ENCODE measurements at regions not wholly inside any gene's neighbourhood (a gene's known extent, or its start where the extent isn't known, plus 50 kb on each side); places are given as distances from the start of the nearest gene placed in this dataset.
"Not testable (repeated sequence)": the region's sequence is repeated elsewhere in the genome, so short reads cannot be mapped to it uniquely, and the experiment has no call there.

- in situ Hi-C loops (cut with HindIII; ENCODE audit: low pct_unique_long_range_greater_than_20kb, low sequenced_read_pairs): no loop called here
- peak; percentile 51 for DNase-seq (ENCODE audit: low read depth)
Measured at GRCh38 chr7:145398758-145399157, 562.9 kb upstream of the TPK1 start.

GRCh38 chr7:145394126-145394525 lies 558.3 kb upstream of the TPK1 start:
- DNase-seq (ENCODE audit: low read depth): no peak
- in situ Hi-C loops (cut with HindIII; ENCODE audit: low pct_unique_long_range_greater_than_20kb, low sequenced_read_pairs): no loop called here

DNA sequence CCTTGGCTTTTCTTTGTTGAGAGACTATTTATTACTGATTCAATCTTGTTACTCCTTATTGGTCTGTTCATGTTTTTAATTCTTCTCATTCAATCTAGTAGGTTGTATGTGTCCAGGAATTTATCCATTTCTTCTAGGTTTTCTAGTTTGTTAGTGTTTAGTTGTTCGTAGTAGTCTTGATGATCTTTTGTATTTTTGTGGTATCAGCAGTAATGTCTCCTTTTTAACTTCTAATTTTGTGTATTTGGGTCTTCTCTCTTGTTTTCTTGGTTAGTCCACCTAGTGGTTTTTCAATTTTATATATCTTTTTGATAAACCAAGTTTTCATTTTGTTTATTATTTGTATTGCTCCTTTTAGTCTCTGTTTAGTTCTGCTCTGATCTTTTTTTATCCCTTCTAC lies 546.9 kb upstream of the TPK1 start:
- no peak for DNase-seq (ENCODE audit: low read depth)
- in situ Hi-C loops (cut with HindIII; ENCODE audit: low pct_unique_long_range_greater_than_20kb, low sequenced_read_pairs): no loop called here

DNA sequence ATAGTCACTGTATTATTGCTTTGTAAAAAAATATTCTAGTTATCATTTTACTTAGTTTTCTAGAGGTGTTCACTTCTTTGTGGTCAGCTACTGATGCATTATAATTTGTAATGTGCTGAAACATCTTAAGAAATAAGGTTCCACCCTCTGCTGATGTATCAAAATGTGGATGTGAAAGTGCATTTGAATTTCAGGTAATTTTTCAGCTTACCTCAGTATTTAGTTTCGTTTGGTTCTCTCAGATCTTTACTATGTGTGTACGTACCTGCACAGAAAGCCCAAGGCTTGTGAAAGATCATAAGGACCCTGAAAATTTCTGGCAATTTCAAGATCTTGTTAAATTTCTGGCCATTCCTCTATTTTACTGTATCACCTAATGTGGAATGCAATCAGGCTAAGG lies 542.3 kb upstream of the TPK1 start:
- no peak for DNase-seq (ENCODE audit: low read depth)
- in situ Hi-C loops (cut with HindIII; ENCODE audit: low pct_unique_long_range_greater_than_20kb, low sequenced_read_pairs): no loop called here

DNA sequence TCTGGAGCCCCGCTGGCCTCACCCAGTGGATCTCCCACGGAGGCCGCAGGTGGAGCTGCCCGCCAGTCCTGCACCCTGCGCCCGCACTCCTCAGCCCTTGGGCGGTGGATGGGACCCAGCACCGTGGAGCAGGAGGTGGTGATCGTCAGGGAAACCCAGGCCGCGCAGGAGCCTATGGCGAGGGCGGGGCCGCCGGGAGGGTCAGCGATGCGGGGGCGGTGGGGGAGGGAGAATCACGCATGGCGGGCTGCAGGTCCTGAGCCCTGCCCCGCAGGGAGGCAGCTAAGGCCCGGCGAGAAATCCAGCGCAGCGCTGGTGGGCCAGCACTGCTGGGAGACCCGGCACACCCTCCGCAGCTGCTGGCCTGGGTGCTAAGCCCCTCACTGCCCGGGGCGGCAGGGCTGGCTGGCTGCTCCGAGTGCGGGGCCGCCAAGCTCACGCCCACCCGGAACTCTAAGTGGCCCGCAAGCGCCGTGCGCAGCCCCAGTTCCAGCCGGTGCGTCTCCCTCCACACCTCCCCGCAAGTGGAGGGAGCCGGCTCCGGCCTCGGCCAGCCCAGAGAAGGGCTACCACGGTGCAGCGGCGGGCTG lies 524.8 kb upstream of the TPK1 start:
- DNase-seq (ENCODE audit: low read depth): no peak
- in situ Hi-C loops (cut with HindIII; ENCODE audit: low pct_unique_long_range_greater_than_20kb, low sequenced_read_pairs): no loop called here

DNA sequence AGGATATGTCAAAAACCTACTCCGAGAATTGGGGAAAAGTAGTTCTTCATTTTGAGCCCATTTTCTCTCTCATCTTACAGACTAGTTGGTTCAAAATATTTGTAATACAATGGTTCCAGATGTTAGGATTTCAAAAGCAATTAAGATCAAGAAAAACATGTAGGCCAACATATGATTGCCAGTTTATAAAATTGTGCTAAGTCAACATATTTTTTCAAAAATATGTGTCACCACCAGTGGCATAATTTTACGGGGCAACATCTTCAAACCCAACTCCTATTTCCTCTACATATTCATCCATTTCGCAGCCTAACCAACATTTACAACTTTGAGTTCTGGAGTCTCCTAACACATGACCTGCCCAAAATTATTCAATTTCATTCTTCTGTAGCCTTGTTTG lies 514.5 kb upstream of the TPK1 start:
- in situ Hi-C loops (cut with HindIII; ENCODE audit: low pct_unique_long_range_greater_than_20kb, low sequenced_read_pairs): no loop called here
- no peak for DNase-seq (ENCODE audit: low read depth)

DNA sequence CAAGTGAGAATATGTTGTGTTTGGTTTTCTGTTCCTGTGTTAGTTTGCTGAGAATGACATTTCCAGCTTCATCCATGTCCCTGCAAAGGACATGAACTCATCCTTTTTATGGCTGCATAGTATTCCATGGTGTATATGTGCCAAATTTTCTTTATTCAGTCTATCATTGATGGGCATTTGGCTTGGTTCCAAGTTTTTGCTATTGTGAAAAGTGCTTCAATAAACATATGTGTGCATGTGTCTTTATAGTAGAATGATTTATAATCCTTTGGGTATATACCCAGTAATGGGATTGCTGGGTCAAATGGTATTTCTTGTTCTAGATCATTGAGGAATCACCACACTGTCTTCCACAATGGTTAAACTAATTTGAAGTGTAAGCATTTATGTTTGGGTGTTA lies 513.6 kb upstream of the TPK1 start:
- DNase-seq (ENCODE audit: low read depth); in situ Hi-C loops (cut with HindIII; ENCODE audit: low pct_unique_long_range_greater_than_20kb, low sequenced_read_pairs): not testable (repeated sequence)

GRCh38 chr7:145347271-145347670 lies 511.4 kb upstream of the TPK1 start:
- in situ Hi-C loops (cut with HindIII; ENCODE audit: low pct_unique_long_range_greater_than_20kb, low sequenced_read_pairs): no loop called here

GRCh38 chr7:145339319-145339718 lies 503.5 kb upstream of the TPK1 start:
- DNase-seq (ENCODE audit: low read depth): no peak
- in situ Hi-C loops (cut with HindIII; ENCODE audit: low pct_unique_long_range_greater_than_20kb, low sequenced_read_pairs): no loop called here

More at GRCh38 chr7:145347271-145347670, 511.4 kb upstream of the TPK1 start:
- no peak for DNase-seq (ENCODE audit: low read depth)

DNA sequence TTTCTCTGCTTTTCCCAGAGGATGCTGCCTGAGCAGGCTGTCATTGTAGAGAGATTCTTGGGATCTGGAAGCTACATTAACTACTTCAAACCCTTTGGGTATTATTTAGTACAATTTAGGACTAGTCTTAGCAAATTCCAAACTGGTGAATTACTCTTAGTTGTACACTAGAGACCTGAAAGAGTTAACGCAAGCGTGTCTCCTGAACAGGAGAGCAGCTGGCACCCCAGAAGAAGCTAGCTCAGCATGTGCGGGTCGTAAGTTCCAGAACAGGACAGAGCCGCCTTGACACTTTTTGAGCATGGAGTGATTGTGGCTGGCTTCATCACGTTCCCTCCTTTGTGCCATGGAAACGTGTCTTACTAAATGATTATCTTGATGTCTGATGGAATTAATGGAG lies 495.7 kb upstream of the TPK1 start:
- DNase-seq (ENCODE audit: low read depth): no peak
- in situ Hi-C loops (cut with HindIII; ENCODE audit: low pct_unique_long_range_greater_than_20kb, low sequenced_read_pairs): no loop called here

GRCh38 chr7:145331076-145331475 lies 495.2 kb upstream of the TPK1 start:
- in situ Hi-C loops (cut with HindIII; ENCODE audit: low pct_unique_long_range_greater_than_20kb, low sequenced_read_pairs): no loop called here

GRCh38 chr7:145327646-145328045 lies 491.8 kb upstream of the TPK1 start:
- in situ Hi-C loops (cut with HindIII; ENCODE audit: low pct_unique_long_range_greater_than_20kb, low sequenced_read_pairs): no loop called here

More at GRCh38 chr7:145331076-145331475, 495.2 kb upstream of the TPK1 start:
- DNase-seq (ENCODE audit: low read depth): no peak

DNA sequence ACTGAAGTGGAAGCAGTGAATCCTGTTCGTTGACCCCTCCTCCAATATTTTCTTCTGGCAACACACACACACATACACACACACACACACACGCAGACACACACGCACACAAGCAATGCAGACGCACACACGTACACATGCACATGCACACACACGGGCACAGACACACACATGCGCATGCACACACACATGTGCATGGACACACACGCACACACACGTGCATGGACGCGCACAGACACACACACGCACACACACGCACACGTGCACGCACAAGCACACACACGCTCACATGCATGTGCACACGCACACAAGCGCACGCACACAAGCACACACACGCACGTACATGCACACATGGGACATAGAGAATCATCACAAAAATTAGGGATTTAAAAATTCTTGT lies 488.2 kb upstream of the TPK1 start:
- in situ Hi-C loops (cut with HindIII; ENCODE audit: low pct_unique_long_range_greater_than_20kb, low sequenced_read_pairs): no loop called here
- DNase-seq (ENCODE audit: low read depth): no peak

More at GRCh38 chr7:145327646-145328045, 491.8 kb upstream of the TPK1 start:
- no peak for DNase-seq (ENCODE audit: low read depth)

DNA sequence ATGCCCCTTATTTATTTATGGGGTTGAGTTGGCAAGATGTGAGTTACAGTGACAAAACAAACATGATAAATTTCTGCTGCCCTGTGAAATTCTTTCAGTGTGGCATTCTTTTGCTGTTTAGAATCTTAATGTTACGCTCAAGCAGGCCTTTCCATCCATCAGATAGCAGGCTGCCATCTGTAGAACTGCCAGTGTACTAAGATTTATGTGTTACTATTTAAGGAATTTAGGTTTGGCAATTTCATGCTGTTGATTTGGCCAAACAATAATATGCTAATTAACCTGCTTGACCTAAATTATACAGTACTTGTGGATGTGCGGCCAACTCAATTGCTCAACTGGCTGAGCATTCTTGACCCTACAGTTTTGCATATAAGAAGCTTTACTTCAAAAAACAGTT lies 477.7 kb upstream of the TPK1 start:
- in situ Hi-C loops (cut with HindIII; ENCODE audit: low pct_unique_long_range_greater_than_20kb, low sequenced_read_pairs): no loop called here
- no peak for DNase-seq (ENCODE audit: low read depth)

- no peak for DNase-seq (ENCODE audit: low read depth)
- in situ Hi-C loops (cut with HindIII; ENCODE audit: low pct_unique_long_range_greater_than_20kb, low sequenced_read_pairs): no loop called here
Measured at GRCh38 chr7:145293754-145294153, 457.9 kb upstream of the TPK1 start.

GRCh38 chr7:145293228-145293701 lies 457.4 kb upstream of the TPK1 start:
- no peak for DNase-seq (ENCODE audit: low read depth)
- in situ Hi-C loops (cut with HindIII; ENCODE audit: low pct_unique_long_range_greater_than_20kb, low sequenced_read_pairs): no loop called here

- no peak for DNase-seq (ENCODE audit: low read depth)
- in situ Hi-C loops (cut with HindIII; ENCODE audit: low pct_unique_long_range_greater_than_20kb, low sequenced_read_pairs): no loop called here
Measured at GRCh38 chr7:145289384-145289783, 453.5 kb upstream of the TPK1 start.

- in situ Hi-C loops (cut with HindIII; ENCODE audit: low pct_unique_long_range_greater_than_20kb, low sequenced_read_pairs): no loop called here
- no peak for DNase-seq (ENCODE audit: low read depth)
Measured at GRCh38 chr7:145276118-145276517, 440.3 kb upstream of the TPK1 start.

- no peak for DNase-seq (ENCODE audit: low read depth)
- in situ Hi-C loops (cut with HindIII; ENCODE audit: low pct_unique_long_range_greater_than_20kb, low sequenced_read_pairs): no loop called here
Measured at GRCh38 chr7:145269418-145270161, 433.7 kb upstream of the TPK1 start.

GRCh38 chr7:145265180-145265579 lies 429.3 kb upstream of the TPK1 start:
- in situ Hi-C loops (cut with HindIII; ENCODE audit: low pct_unique_long_range_greater_than_20kb, low sequenced_read_pairs): no loop called here
- DNase-seq (ENCODE audit: low read depth): no peak
